ENCODE measurements at regions not wholly inside any gene's neighbourhood (a gene's known extent, or its start where the extent isn't known, plus 50 kb on each side); places are given as distances from the start of the nearest gene placed in this dataset.

GRCh38 chr2:111235192-111236015, 114.7 kb downstream of the BCL2L11 start:
- TF ChIP-seq CTCF (IDR thresholded peaks at IDR 0.05) (no peak), POLR2AphosphoS5 (IDR thresholded peaks at IDR 0.05) (no peak)

Measured in sigmoid colon (tissue), 4 donors.